ENCODE measurements at regions not wholly inside any gene's neighbourhood (a gene's known extent, or its start where the extent isn't known, plus 50 kb on each side); places are given as distances from the start of the nearest gene placed in this dataset.

GRCh38 chr12:111247083-111247783, 121.7 kb downstream of the PHETA1 start:
- H3K36me3 ChIP-seq (ENCODE audit: insufficient read depth, low read length): no peaks in the 10 kb centered on the region
- no peaks in the 10 kb centered on the region for H3K79me2 ChIP-seq (replicated peaks; ENCODE audit: insufficient read depth, low read length)
- no peak overlapping the region for H2AFZ ChIP-seq (ENCODE audit: low read depth, low read length)
- H3K4me2 ChIP-seq (ENCODE audit: low read length): no peak overlapping the region
- H3K9me2 ChIP-seq (ENCODE audit: insufficient read depth, low read length): no peaks in the 10 kb centered on the region
- no peaks in the 10 kb centered on the region for H3K9me3 ChIP-seq (ENCODE audit: low read length)
- no peak overlapping the region for H3K9ac ChIP-seq (ENCODE audit: low read length)
- no peaks in the 10 kb centered on the region for H4K20me1 ChIP-seq (ENCODE audit: insufficient read depth)
- H3K4me3 ChIP-seq (ENCODE audit: low read length): no peak overlapping the region
- TF ChIP-seq REST (IDR thresholded peaks at IDR 0.05; ENCODE audit: borderline replicate concordance): no peak
- TF ChIP-seq SMC3 (conservative IDR thresholded peaks at IDR 0.05; ENCODE audit: poor library complexity): no peak
- TF ChIP-seq MXI1 (conservative IDR thresholded peaks at IDR 0.05; ENCODE audit: poor library complexity, severe bottlenecking): no peak
- TF ChIP-seq EP300 (conservative IDR thresholded peaks at IDR 0.05; ENCODE audit: poor library complexity, severe bottlenecking): no peak
- TF ChIP-seq RAD21 (conservative IDR thresholded peaks at IDR 0.05): no peak
- TF ChIP-seq EZH2 (IDR thresholded peaks at IDR 0.05; ENCODE audit: borderline replicate concordance, insufficient read depth, low read length, poor library complexity, severe bottlenecking): no peak
- TF ChIP-seq, protein P1, sequence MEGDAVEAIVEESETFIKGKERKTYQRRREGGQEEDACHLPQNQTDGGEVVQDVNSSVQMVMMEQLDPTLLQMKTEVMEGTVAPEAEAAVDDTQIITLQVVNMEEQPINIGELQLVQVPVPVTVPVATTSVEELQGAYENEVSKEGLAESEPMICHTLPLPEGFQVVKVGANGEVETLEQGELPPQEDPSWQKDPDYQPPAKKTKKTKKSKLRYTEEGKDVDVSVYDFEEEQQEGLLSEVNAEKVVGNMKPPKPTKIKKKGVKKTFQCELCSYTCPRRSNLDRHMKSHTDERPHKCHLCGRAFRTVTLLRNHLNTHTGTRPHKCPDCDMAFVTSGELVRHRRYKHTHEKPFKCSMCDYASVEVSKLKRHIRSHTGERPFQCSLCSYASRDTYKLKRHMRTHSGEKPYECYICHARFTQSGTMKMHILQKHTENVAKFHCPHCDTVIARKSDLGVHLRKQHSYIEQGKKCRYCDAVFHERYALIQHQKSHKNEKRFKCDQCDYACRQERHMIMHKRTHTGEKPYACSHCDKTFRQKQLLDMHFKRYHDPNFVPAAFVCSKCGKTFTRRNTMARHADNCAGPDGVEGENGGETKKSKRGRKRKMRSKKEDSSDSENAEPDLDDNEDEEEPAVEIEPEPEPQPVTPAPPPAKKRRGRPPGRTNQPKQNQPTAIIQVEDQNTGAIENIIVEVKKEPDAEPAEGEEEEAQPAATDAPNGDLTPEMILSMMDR (IDR thresholded peaks at IDR 0.05; ENCODE audit: poor library complexity, severe bottlenecking): no peak
- no peak for TF ChIP-seq POLR2AphosphoS5 (IDR thresholded peaks at IDR 0.05)
- TF ChIP-seq TAF1 (IDR thresholded peaks at IDR 0.05; ENCODE audit: low read depth): no peak
- no peaks in the 10 kb centered on the region for H3K27me3 ChIP-seq (ENCODE audit: insufficient read depth, low read depth, low read length)
- H3F3A ChIP-seq (ENCODE audit: insufficient read depth, low read length, poor library complexity, severe bottlenecking): peaks cover 10% of the 10 kb centered on the region
- H3K27ac ChIP-seq (ENCODE audit: low read length): no peak overlapping the region

DNA sequence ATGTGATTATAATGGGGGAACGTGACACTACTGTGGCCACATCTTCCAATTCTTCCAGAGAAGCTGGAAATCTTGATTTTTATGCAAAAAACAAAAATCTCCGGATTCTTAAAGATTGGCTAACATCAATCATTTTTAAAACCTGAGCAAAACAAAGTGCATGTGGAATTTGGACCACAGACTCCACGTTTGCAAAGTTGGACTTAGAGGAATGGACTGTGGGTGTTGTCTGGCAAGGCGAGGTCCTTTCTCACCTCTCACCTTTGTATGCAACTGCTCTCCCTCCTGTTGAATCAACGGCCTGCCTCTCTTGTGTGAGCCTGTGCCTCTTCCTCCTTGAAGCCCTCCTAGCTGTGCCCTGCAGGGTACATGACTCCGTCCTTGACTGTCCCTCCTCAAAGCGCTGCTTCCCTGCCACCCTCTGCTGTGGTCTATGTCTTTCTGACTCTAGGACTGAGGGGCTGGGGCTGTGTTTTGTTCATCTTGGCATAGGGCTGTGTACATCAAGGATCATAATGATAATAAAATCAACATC, 122.4 kb downstream of the PHETA1 start:
- peaks cover 6% of the 10 kb centered on the region for H3F3A ChIP-seq (ENCODE audit: insufficient read depth, low read length, poor library complexity, severe bottlenecking)
- no peaks in the 10 kb centered on the region for H3K9me2 ChIP-seq (ENCODE audit: insufficient read depth, low read length)
- H3K79me2 ChIP-seq (replicated peaks; ENCODE audit: insufficient read depth, low read length): no peaks in the 10 kb centered on the region
- H3K36me3 ChIP-seq (ENCODE audit: insufficient read depth, low read length): no peaks in the 10 kb centered on the region
- no peak for TF ChIP-seq TAF1 (IDR thresholded peaks at IDR 0.05; ENCODE audit: low read depth)
- no peak for TF ChIP-seq SMC3 (conservative IDR thresholded peaks at IDR 0.05; ENCODE audit: poor library complexity)
- TF ChIP-seq MXI1 (conservative IDR thresholded peaks at IDR 0.05; ENCODE audit: poor library complexity, severe bottlenecking): no peak
- no peak for TF ChIP-seq POLR2AphosphoS5 (IDR thresholded peaks at IDR 0.05)
- TF ChIP-seq, protein P1 (IDR thresholded peaks at IDR 0.05; ENCODE audit: poor library complexity, severe bottlenecking): no peak
- no peak for TF ChIP-seq EP300 (conservative IDR thresholded peaks at IDR 0.05; ENCODE audit: poor library complexity, severe bottlenecking)
- no peak for TF ChIP-seq RAD21 (conservative IDR thresholded peaks at IDR 0.05)
- no peak for TF ChIP-seq REST (IDR thresholded peaks at IDR 0.05; ENCODE audit: borderline replicate concordance)
- no peak for TF ChIP-seq EZH2 (IDR thresholded peaks at IDR 0.05; ENCODE audit: borderline replicate concordance, insufficient read depth, low read length, poor library complexity, severe bottlenecking)
- H3K4me3 ChIP-seq (ENCODE audit: low read length): no peak overlapping the region
- no peaks in the 10 kb centered on the region for H3K9me3 ChIP-seq (ENCODE audit: low read length)
- no peak overlapping the region for H2AFZ ChIP-seq (ENCODE audit: low read depth, low read length)
- H3K9ac ChIP-seq (ENCODE audit: low read length): no peak overlapping the region
- H3K27me3 ChIP-seq (ENCODE audit: insufficient read depth, low read depth, low read length): no peaks in the 10 kb centered on the region
- no peak overlapping the region for H3K27ac ChIP-seq (ENCODE audit: low read length)
- no peaks in the 10 kb centered on the region for H4K20me1 ChIP-seq (ENCODE audit: insufficient read depth)
- no peak overlapping the region for H3K4me2 ChIP-seq (ENCODE audit: low read length)
